ENCODE measurements at regions not wholly inside any gene's neighbourhood (a gene's known extent, or its start where the extent isn't known, plus 50 kb on each side); places are given as distances from the start of the nearest gene placed in this dataset.

GRCh38 chr12:13472690-13473089 is 276.2 kb downstream of the EMP1 start:
- Histone ChIP-seq H3K4me3 (replicated peaks in 1 of 2; ENCODE audit: low read depth in 1 of 2, low read length in 2 of 2) (no peak overlapping the region), H3K9me2 (ENCODE audit: insufficient read depth) (no peaks in the 10 kb centered on the region), H3K9ac (ENCODE audit: low read length) (no peak overlapping the region), H3K4me1 (ENCODE audit: control insufficient read depth in 1 of 2, insufficient read depth in 2 of 2, low read length in 2 of 2) (no peaks in the 10 kb centered on the region), H3K27ac (ENCODE audit: low read depth, low read length) (no peak overlapping the region), H2AFZ (ENCODE audit: low read depth, low read length, poor library complexity, severe bottlenecking) (no peak overlapping the region), H3K27me3 (ENCODE audit: insufficient read depth, low read length) (no peaks in the 10 kb centered on the region), H4K20me1 (ENCODE audit: insufficient read depth) (no peaks in the 10 kb centered on the region), H3K36me3 (ENCODE audit: control insufficient read depth in 1 of 2, insufficient read depth in 2 of 2, low read length in 2 of 2) (no peaks in the 10 kb centered on the region), H3K4me2 (ENCODE audit: low read length) (no peak overlapping the region), H3K9me3 (ENCODE audit: control insufficient read depth in 1 of 2, insufficient read depth in 1 of 2, low read depth in 1 of 2, low read length in 2 of 2) (no peaks in the 10 kb centered on the region), H3K79me2 (ENCODE audit: insufficient read depth, low read length) (no peaks in the 10 kb centered on the region)
- no TSS peak for BruUV-seq (replicated peaks)
- no peak for DNase-seq (ENCODE audit: low read depth, low spot score)
- ChIA-PET RAD21 (ENCODE audit: low non-redundant PET in 1 of 2, low total read pairs in 2 of 2, uncharacterized antibody in 2 of 2, unreplicated experiment in 2 of 2) (no interaction called here), POLR2A (no interaction called here), CTCF (no interaction called here)
- intact Hi-C loops (cut with micrococcal nuclease) = no loop called here
- TF ChIP-seq EGR1 (IDR thresholded peaks at IDR 0.05; ENCODE audit: low read depth) = no peak
- TF ChIP-seq SP1 (IDR thresholded peaks at IDR 0.05; ENCODE audit: low read depth) = no peak
- no peak for TF ChIP-seq YY1 (IDR thresholded peaks at IDR 0.05; ENCODE audit: extremely low read depth, insufficient replicate concordance, low read depth, low read length)
- no peak for TF ChIP-seq EZH2phosphoT487 (IDR thresholded peaks at IDR 0.05; ENCODE audit: borderline replicate concordance)
- no peak for TF ChIP-seq FOSL1 (IDR thresholded peaks at IDR 0.05; ENCODE audit: low read depth)
- TF ChIP-seq ATF3 (IDR thresholded peaks at IDR 0.05) = no peak
- TF ChIP-seq, protein P1, sequence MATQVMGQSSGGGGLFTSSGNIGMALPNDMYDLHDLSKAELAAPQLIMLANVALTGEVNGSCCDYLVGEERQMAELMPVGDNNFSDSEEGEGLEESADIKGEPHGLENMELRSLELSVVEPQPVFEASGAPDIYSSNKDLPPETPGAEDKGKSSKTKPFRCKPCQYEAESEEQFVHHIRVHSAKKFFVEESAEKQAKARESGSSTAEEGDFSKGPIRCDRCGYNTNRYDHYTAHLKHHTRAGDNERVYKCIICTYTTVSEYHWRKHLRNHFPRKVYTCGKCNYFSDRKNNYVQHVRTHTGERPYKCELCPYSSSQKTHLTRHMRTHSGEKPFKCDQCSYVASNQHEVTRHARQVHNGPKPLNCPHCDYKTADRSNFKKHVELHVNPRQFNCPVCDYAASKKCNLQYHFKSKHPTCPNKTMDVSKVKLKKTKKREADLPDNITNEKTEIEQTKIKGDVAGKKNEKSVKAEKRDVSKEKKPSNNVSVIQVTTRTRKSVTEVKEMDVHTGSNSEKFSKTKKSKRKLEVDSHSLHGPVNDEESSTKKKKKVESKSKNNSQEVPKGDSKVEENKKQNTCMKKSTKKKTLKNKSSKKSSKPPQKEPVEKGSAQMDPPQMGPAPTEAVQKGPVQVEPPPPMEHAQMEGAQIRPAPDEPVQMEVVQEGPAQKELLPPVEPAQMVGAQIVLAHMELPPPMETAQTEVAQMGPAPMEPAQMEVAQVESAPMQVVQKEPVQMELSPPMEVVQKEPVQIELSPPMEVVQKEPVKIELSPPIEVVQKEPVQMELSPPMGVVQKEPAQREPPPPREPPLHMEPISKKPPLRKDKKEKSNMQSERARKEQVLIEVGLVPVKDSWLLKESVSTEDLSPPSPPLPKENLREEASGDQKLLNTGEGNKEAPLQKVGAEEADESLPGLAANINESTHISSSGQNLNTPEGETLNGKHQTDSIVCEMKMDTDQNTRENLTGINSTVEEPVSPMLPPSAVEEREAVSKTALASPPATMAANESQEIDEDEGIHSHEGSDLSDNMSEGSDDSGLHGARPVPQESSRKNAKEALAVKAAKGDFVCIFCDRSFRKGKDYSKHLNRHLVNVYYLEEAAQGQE (IDR thresholded peaks at IDR 0.05; ENCODE audit: low read depth) = no peak
- TF ChIP-seq EZH2 (IDR thresholded peaks at IDR 0.05) = no peak
- TF ChIP-seq SRF (IDR thresholded peaks at IDR 0.05; ENCODE audit: low read depth) = no peak
- no peak for TF ChIP-seq CEBPB (IDR thresholded peaks at IDR 0.05; ENCODE audit: low read depth)
- no peak for TF ChIP-seq RAD21 (IDR thresholded peaks at IDR 0.05; ENCODE audit: low read depth)
- TF ChIP-seq CTCF (IDR thresholded peaks at IDR 0.05 in 2 of 3, conservative IDR thresholded peaks at IDR 0.05 in 1 of 3; ENCODE audit: borderline replicate concordance in 1 of 3, insufficient read depth in 1 of 3, low read depth in 2 of 3, low read length in 2 of 3) = no peak
- no peak for TF ChIP-seq JUND (IDR thresholded peaks at IDR 0.05)
- no peak for TF ChIP-seq SIN3A (IDR thresholded peaks at IDR 0.05; ENCODE audit: low read depth)
- TF ChIP-seq, protein P2, sequence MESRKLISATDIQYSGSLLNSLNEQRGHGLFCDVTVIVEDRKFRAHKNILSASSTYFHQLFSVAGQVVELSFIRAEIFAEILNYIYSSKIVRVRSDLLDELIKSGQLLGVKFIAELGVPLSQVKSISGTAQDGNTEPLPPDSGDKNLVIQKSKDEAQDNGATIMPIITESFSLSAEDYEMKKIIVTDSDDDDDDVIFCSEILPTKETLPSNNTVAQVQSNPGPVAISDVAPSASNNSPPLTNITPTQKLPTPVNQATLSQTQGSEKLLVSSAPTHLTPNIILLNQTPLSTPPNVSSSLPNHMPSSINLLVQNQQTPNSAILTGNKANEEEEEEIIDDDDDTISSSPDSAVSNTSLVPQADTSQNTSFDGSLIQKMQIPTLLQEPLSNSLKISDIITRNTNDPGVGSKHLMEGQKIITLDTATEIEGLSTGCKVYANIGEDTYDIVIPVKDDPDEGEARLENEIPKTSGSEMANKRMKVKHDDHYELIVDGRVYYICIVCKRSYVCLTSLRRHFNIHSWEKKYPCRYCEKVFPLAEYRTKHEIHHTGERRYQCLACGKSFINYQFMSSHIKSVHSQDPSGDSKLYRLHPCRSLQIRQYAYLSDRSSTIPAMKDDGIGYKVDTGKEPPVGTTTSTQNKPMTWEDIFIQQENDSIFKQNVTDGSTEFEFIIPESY (IDR thresholded peaks at IDR 0.05; ENCODE audit: extremely low read depth, insufficient replicate concordance, low read length) = no peak
- no peak for TF ChIP-seq ELF1 (IDR thresholded peaks at IDR 0.05; ENCODE audit: borderline replicate concordance, low read depth)
- TF ChIP-seq POLR2AphosphoS5 (IDR thresholded peaks at IDR 0.05; ENCODE audit: low read depth, low read length) = no peak
- no peak for TF ChIP-seq CBX3 (IDR thresholded peaks at IDR 0.05; ENCODE audit: low read depth)
- no peak for ATAC-seq

All from HCT116 (cell line).